HEK293 (cell line): ENCODE measurements at regions not wholly inside any gene's neighbourhood (a gene's known extent, or its start where the extent isn't known, plus 50 kb on each side); places are given as distances from the start of the nearest gene placed in this dataset.

ENCODE experiments used
- CTCF ChIA-PET: fragments of 350-600 bp; formaldehyde crosslinking; extraction: SDS; loops from one replicate; lab custom pipeline; 2021; ENCODE audit warnings: antibody characterized with exemption; lab: Yijun Ruan, JAX
- POLR2A ChIA-PET: fragments of 300-600 bp; formaldehyde crosslinking; extraction: SDS; loops from one replicate; lab custom pipeline; 2020; ENCODE audit warnings: antibody characterized with exemption, inconsistent platforms; lab: Yijun Ruan, JAX
- H3K27ac ChIP-seq: fragments of 200-500 bp; sonication (Bioruptor generic); 2 replicates; pipeline ENCODE4 v1.5.1; 2014; ENCODE audit warnings: low read depth, low read length, control low read depth, inconsistent platforms; ENCODE audit errors: extremely low read depth
- H3K36me3 ChIP-seq, 2 experiments: fragments of 200-500 bp in 1 of 2; sonication (Bioruptor generic) in 1 of 2; 1 replicate in 1 of 2; 2 replicates in 1 of 2; pipeline ENCODE4 v1.5.1; 2014 to 2017; ENCODE audit warnings: inconsistent platforms in 2 of 2, low read length in 2 of 2; ENCODE audit not compliant: control insufficient read depth in 2 of 2, insufficient read depth in 1 of 2
- H3K4me1 ChIP-seq: fragments of 200-500 bp; sonication (Bioruptor generic); 2 replicates; pipeline ENCODE4 v1.5.1; 2014; ENCODE audit warnings: mild to moderate bottlenecking, low read length, inconsistent platforms; ENCODE audit not compliant: control insufficient read depth, insufficient read depth
- H3K4me3 ChIP-seq: 2 replicates; pipeline ENCODE4 v1.5.1; 2011; ENCODE audit warnings: low read depth, mild to moderate bottlenecking, control low read depth, low read length, moderate library complexity
- H3K9me3 ChIP-seq: fragments of 200-500 bp; sonication (Bioruptor generic); 2 replicates; pipeline ENCODE4 v1.5.1; 2014; ENCODE audit warnings: low read depth, low read length, inconsistent platforms; ENCODE audit not compliant: control insufficient read depth, insufficient read depth
- HOXA7 ChIP-seq: sonication (generic); formaldehyde crosslinking; IDR thresholded peaks from 2 replicates; pipeline ENCODE4 v1.8.1; 2022; ENCODE audit warnings: missing genetic modification reagents, borderline replicate concordance
- KLF16 ChIP-seq: fragments of 450-650 bp; formaldehyde crosslinking; IDR thresholded peaks from 2 replicates; pipeline ENCODE4 v1.5.1; 2017; ENCODE audit warnings: missing biosample characterization, missing genetic modification characterization
- MEIS1 ChIP-seq: sonication (generic); formaldehyde crosslinking; IDR thresholded peaks from 2 replicates; pipeline ENCODE4 v1.8.1; 2022; ENCODE audit warnings: missing genetic modification reagents, mild to moderate bottlenecking, borderline replicate concordance
- SETDB1 ChIP-seq: IDR thresholded peaks from one replicate; pipeline ENCODE4 v1.6.1; 2017; ENCODE audit warnings: mild to moderate bottlenecking, low read length, moderate library complexity, mixed read lengths; ENCODE audit not compliant: insufficient read length
- TRIM28 ChIP-seq: IDR thresholded peaks from 2 replicates; pipeline ENCODE4 v1.6.1; 2011; ENCODE audit warnings: low read length, control low read depth, borderline replicate concordance
- YY1 ChIP-seq: fragments of 450-650 bp; formaldehyde crosslinking; IDR thresholded peaks from 2 replicates; pipeline ENCODE4 v1.5.1; 2018; ENCODE audit warnings: missing biosample characterization, missing genetic modification characterization
- ZBTB21 ChIP-seq: fragments of 450-650 bp; formaldehyde crosslinking; IDR thresholded peaks from 2 replicates; pipeline ENCODE4 v1.5.1; 2017; ENCODE audit warnings: missing biosample characterization, missing genetic modification characterization
- ZFHX2 ChIP-seq: fragments of 450-650 bp; formaldehyde crosslinking; conservative IDR thresholded peaks from 2 replicates; pipeline ENCODE4 v1.5.1; 2016; ENCODE audit warnings: missing biosample characterization, missing genetic modification characterization
- ZNF24 ChIP-seq: fragments of 450-650 bp; formaldehyde crosslinking; IDR thresholded peaks from 2 replicates; pipeline ENCODE4 v1.5.1; 2016; ENCODE audit warnings: missing biosample characterization, missing genetic modification characterization
- ZNF350 ChIP-seq: fragments of 450-650 bp; formaldehyde crosslinking; IDR thresholded peaks from 2 replicates; pipeline ENCODE4 v1.5.0; 2017; ENCODE audit warnings: missing biosample characterization, mild to moderate bottlenecking, missing genetic modification characterization
- ZNF530 ChIP-seq: fragments of 450-650 bp; formaldehyde crosslinking; IDR thresholded peaks from 2 replicates; pipeline ENCODE4 v1.5.1; 2016; ENCODE audit warnings: low read depth, missing biosample characterization, missing genetic modification characterization
- ZNF621 ChIP-seq: fragments of 450-650 bp; formaldehyde crosslinking; IDR thresholded peaks from 2 replicates; pipeline ENCODE4 v1.5.1; 2017; ENCODE audit warnings: missing biosample characterization, missing genetic modification characterization
- ZNF626 ChIP-seq: fragments of 450-650 bp; sonication (Bioruptor Pico); formaldehyde crosslinking; IDR thresholded peaks from 2 replicates; pipeline ENCODE4 v1.5.1; 2018; ENCODE audit warnings: missing biosample characterization, missing genetic modification characterization, inconsistent platforms
- TF ChIP-seq, protein P1 (sequence below): fragments of 450-650 bp; formaldehyde crosslinking; IDR thresholded peaks from 2 replicates; pipeline ENCODE4 v1.5.0; 2017; ENCODE audit warnings: missing biosample characterization, missing genetic modification characterization, borderline replicate concordance
- TF ChIP-seq, protein P2 (sequence below): fragments of 450-650 bp; formaldehyde crosslinking; IDR thresholded peaks from 2 replicates; pipeline ENCODE4 v1.5.1; 2017; ENCODE audit warnings: missing biosample characterization, missing genetic modification characterization
- TF ChIP-seq, protein P3 (sequence below): fragments of 450-650 bp; formaldehyde crosslinking; IDR thresholded peaks from 2 replicates; pipeline ENCODE4 v1.5.1; 2016; ENCODE audit warnings: missing biosample characterization, missing genetic modification characterization
- TF ChIP-seq, protein P4 (sequence below): fragments of 450-650 bp; formaldehyde crosslinking; IDR thresholded peaks from 2 replicates; pipeline ENCODE4 v1.5.1; 2016; ENCODE audit warnings: missing biosample characterization, missing genetic modification characterization
- TF ChIP-seq, protein P5 (sequence below): fragments of 450-650 bp; formaldehyde crosslinking; IDR thresholded peaks from 2 replicates; pipeline ENCODE4 v1.5.1; 2016; ENCODE audit warnings: missing biosample characterization, missing genetic modification characterization, low read depth

DNA sequence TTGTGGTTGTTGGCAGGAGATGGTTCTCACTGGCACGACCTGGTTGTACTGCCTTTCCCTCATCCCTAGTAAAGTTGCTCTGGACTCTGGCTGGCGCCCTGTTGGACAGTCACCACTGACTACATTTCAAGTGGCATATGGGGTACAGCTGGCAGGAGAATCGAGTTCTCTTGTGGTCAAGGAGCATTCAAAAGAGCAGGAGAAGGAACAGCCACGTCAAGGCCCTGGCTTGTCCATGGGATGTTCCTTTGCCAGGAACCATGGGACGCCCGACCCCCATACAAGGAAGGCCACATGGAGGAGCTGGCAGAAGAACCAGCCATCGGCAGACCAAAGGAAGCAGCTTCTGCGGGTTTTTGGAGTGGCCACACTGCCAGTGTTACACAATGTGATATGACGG lies 87.0 kb upstream of the SLC25A13 start (continued):
- TF ChIP-seq, protein P1, sequence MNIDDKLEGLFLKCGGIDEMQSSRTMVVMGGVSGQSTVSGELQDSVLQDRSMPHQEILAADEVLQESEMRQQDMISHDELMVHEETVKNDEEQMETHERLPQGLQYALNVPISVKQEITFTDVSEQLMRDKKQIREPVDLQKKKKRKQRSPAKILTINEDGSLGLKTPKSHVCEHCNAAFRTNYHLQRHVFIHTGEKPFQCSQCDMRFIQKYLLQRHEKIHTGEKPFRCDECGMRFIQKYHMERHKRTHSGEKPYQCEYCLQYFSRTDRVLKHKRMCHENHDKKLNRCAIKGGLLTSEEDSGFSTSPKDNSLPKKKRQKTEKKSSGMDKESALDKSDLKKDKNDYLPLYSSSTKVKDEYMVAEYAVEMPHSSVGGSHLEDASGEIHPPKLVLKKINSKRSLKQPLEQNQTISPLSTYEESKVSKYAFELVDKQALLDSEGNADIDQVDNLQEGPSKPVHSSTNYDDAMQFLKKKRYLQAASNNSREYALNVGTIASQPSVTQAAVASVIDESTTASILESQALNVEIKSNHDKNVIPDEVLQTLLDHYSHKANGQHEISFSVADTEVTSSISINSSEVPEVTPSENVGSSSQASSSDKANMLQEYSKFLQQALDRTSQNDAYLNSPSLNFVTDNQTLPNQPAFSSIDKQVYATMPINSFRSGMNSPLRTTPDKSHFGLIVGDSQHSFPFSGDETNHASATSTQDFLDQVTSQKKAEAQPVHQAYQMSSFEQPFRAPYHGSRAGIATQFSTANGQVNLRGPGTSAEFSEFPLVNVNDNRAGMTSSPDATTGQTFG, result no peak
- TF ChIP-seq KLF16 (tag by site-specific recombination), result no peak
- TF ChIP-seq ZFHX2 (tag by site-specific recombination), result no peak
- no peak for TF ChIP-seq ZNF350 (tag by site-specific recombination)

DNA sequence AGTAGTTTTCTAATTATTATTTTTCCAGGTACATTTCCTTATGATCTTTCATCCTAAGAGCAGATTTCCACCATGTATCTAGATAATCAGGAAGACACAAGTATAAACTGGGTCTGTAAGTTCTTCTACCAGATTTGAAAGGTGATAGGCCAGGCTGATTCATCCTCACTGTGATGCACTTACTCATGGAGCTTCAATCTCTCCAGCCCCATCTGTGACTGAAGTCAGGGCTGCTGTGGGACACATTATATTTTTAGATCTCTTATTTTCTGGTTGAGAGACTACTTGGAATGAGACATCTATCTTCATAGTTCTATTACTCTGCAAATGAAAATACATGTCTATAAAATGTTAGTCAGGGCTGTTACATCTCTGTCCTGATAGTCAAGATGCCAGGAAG lies 85.5 kb upstream of the SLC25A13 start:
- H3K4me3 ChIP-seq, result no peak overlapping the region
- CTCF ChIA-PET, result no interaction called here
- POLR2A ChIA-PET, result no interaction called here

DNA sequence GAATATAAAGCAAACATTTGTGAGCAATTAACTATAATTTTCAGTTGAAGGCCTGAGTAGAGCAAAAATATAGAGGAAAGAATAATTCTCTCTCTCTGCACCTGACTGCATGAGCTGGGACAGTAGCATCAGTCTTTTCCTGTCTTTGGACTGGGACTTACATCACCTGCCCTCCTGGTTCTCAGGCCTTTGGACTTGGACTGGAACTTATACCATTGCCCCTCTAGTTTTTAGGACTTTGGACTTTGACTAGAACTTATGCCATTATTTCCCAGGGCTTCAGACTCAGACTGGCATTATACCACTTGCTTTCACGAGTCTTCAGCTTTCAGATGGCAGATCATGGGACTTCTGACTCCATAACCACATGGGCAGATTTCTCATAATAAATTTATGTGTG lies 81.0 kb upstream of the SLC25A13 start:
- no peak overlapping the region for H3K27ac ChIP-seq
- H3K4me3 ChIP-seq, result no peak overlapping the region
- H3K36me3 ChIP-seq, result no peaks in the 10 kb centered on the region
- no peaks in the 10 kb centered on the region for H3K4me1 ChIP-seq
- ChIA-PET POLR2A (no interaction called here), CTCF (no interaction called here)
- TF ChIP-seq, protein P2, sequence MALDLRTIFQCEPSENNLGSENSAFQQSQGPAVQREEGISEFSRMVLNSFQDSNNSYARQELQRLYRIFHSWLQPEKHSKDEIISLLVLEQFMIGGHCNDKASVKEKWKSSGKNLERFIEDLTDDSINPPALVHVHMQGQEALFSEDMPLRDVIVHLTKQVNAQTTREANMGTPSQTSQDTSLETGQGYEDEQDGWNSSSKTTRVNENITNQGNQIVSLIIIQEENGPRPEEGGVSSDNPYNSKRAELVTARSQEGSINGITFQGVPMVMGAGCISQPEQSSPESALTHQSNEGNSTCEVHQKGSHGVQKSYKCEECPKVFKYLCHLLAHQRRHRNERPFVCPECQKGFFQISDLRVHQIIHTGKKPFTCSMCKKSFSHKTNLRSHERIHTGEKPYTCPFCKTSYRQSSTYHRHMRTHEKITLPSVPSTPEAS (tag by site-specific recombination), result 0 out of 2 replicates have a peak, but pooled peaks have one; percentile 19
- TF ChIP-seq MEIS1 (CRISPR knock-in tag), result no peak
- no peaks in the 10 kb centered on the region for H3K9me3 ChIP-seq

More for the DNA sequence above, 85.5 kb upstream of the SLC25A13 start:
- Histone ChIP-seq H3K27ac (no peak overlapping the region), H3K4me1 (no peaks in the 10 kb centered on the region), H3K9me3 (no peaks in the 10 kb centered on the region), H3K36me3 (no peaks in the 10 kb centered on the region)
- TF ChIP-seq ZNF626 (tag by site-specific recombination), result no peak
- TF ChIP-seq, protein P3, sequence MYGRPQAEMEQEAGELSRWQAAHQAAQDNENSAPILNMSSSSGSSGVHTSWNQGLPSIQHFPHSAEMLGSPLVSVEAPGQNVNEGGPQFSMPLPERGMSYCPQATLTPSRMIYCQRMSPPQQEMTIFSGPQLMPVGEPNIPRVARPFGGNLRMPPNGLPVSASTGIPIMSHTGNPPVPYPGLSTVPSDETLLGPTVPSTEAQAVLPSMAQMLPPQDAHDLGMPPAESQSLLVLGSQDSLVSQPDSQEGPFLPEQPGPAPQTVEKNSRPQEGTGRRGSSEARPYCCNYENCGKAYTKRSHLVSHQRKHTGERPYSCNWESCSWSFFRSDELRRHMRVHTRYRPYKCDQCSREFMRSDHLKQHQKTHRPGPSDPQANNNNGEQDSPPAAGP (tag by site-specific recombination), result no peak
- no peak for TF ChIP-seq TRIM28
- TF ChIP-seq ZNF24 (tag by site-specific recombination), result no peak
- no peak for TF ChIP-seq SETDB1
- TF ChIP-seq, protein P4, sequence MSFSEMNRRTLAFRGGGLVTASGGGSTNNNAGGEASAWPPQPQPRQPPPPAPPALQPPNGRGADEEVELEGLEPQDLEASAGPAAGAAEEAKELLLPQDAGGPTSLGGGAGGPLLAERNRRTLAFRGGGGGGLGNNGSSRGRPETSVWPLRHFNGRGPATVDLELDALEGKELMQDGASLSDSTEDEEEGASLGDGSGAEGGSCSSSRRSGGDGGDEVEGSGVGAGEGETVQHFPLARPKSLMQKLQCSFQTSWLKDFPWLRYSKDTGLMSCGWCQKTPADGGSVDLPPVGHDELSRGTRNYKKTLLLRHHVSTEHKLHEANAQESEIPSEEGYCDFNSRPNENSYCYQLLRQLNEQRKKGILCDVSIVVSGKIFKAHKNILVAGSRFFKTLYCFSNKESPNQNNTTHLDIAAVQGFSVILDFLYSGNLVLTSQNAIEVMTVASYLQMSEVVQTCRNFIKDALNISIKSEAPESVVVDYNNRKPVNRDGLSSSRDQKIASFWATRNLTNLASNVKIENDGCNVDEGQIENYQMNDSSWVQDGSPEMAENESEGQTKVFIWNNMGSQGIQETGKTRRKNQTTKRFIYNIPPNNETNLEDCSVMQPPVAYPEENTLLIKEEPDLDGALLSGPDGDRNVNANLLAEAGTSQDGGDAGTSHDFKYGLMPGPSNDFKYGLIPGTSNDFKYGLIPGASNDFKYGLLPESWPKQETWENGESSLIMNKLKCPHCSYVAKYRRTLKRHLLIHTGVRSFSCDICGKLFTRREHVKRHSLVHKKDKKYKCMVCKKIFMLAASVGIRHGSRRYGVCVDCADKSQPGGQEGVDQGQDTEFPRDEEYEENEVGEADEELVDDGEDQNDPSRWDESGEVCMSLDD (tag by site-specific recombination), result no peak

DNA sequence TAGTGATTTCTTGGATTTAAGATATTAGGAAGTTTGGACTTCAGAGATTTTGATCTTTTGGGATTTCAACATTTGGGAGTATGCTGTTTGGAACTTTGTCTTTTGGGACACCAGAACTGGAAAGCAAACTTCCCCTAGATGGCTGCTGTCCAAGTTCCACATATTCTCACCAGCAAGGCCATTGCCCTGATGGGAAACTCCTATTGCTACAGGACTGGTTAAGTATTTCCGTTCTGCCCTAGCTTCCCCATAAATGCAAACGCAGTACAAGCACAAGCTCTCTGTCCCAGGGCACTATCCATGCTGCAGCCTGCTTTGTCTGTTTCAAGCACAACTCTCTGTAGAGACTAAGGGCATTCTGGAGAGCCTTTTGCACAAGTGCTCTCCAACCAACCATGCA lies 79.3 kb upstream of the SLC25A13 start:
- Histone ChIP-seq H3K9me3 (no peaks in the 10 kb centered on the region), H3K36me3 (no peaks in the 10 kb centered on the region), H3K27ac (no peak overlapping the region), H3K4me3 (no peak overlapping the region), H3K4me1 (no peaks in the 10 kb centered on the region)
- POLR2A ChIA-PET, result no interaction called here
- CTCF ChIA-PET, result interaction anchor here (0.7 kb wide), 1 partner anchor 20 kb away, joined by 5 read pairs; no protein-coding TSS in a partner anchor
- no peak for TF ChIP-seq HOXA7
- TF ChIP-seq, protein P5, sequence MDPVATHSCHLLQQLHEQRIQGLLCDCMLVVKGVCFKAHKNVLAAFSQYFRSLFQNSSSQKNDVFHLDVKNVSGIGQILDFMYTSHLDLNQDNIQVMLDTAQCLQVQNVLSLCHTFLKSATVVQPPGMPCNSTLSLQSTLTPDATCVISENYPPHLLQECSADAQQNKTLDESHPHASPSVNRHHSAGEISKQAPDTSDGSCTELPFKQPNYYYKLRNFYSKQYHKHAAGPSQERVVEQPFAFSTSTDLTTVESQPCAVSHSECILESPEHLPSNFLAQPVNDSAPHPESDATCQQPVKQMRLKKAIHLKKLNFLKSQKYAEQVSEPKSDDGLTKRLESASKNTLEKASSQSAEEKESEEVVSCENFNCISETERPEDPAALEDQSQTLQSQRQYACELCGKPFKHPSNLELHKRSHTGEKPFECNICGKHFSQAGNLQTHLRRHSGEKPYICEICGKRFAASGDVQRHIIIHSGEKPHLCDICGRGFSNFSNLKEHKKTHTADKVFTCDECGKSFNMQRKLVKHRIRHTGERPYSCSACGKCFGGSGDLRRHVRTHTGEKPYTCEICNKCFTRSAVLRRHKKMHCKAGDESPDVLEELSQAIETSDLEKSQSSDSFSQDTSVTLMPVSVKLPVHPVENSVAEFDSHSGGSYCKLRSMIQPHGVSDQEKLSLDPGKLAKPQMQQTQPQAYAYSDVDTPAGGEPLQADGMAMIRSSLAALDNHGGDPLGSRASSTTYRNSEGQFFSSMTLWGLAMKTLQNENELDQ, result no peak
- TF ChIP-seq YY1 (tag by site-specific recombination), result no peak
- no peak for TF ChIP-seq ZNF621 (tag by site-specific recombination)
- TF ChIP-seq ZBTB21 (tag by site-specific recombination), result no peak
- TF ChIP-seq ZNF530 (tag by site-specific recombination), result no peak
- TF ChIP-seq, protein P1, result no peak
